ENCODE measurements at regions not wholly inside any gene's neighbourhood (a gene's known extent, or its start where the extent isn't known, plus 50 kb on each side); places are given as distances from the start of the nearest gene placed in this dataset.
A peak's percentile ranks its signal among the peaks of the same experiment; 100 is the strongest.
"Not testable (repeated sequence)": the region's sequence is repeated elsewhere in the genome, so short reads cannot be mapped to it uniquely, and the experiment has no call there.

DNA sequence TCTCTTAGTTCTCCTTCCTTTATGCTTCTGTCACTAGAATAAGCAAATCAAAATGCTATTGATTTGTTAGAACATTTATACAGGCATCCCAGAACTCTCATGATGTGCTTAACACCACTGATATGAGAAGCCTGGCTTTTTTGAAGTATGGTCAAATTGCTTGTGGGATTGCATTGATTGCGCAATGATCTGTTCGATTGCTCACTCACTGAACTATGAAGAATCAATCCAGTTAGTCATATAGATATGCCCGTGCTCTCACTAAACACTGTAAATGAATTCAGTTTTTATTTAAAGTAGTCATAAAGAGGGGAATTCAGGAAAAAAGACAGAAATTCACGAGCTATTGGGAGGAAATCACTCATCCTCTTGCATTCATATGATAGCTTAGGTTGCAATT, 1237.8 kb downstream of the SUCLG1 start:
- no peak for DNase-seq (ENCODE audit: low spot score)

DNA sequence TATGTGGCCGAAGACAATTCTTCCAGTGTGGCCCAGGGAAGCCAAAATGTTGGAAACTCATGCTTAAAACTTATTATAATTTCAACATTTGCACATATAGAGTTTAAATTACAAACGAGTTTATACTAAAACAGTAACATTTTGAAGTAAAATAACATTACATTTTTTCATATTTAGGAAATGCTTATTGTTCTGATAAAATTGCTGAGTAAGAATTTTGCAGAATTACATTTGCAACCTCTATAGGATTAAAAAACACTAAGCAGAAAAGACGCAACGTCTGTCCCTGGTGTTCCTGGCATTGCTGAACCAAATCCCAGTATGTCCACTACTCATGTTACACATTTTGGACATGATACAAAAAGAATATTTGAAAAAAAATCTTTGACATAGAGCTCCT, 1241.2 kb downstream of the SUCLG1 start:
- TF ChIP-seq, protein P1, sequence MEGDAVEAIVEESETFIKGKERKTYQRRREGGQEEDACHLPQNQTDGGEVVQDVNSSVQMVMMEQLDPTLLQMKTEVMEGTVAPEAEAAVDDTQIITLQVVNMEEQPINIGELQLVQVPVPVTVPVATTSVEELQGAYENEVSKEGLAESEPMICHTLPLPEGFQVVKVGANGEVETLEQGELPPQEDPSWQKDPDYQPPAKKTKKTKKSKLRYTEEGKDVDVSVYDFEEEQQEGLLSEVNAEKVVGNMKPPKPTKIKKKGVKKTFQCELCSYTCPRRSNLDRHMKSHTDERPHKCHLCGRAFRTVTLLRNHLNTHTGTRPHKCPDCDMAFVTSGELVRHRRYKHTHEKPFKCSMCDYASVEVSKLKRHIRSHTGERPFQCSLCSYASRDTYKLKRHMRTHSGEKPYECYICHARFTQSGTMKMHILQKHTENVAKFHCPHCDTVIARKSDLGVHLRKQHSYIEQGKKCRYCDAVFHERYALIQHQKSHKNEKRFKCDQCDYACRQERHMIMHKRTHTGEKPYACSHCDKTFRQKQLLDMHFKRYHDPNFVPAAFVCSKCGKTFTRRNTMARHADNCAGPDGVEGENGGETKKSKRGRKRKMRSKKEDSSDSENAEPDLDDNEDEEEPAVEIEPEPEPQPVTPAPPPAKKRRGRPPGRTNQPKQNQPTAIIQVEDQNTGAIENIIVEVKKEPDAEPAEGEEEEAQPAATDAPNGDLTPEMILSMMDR (IDR thresholded peaks at IDR 0.05; ENCODE audit: extremely low read depth, missing control alignments), result no peak
- no peak for DNase-seq (ENCODE audit: low spot score)

More for the DNA sequence above, 1237.8 kb downstream of the SUCLG1 start:
- TF ChIP-seq, protein P1 (IDR thresholded peaks at IDR 0.05; ENCODE audit: extremely low read depth, missing control alignments), result no peak

DNA sequence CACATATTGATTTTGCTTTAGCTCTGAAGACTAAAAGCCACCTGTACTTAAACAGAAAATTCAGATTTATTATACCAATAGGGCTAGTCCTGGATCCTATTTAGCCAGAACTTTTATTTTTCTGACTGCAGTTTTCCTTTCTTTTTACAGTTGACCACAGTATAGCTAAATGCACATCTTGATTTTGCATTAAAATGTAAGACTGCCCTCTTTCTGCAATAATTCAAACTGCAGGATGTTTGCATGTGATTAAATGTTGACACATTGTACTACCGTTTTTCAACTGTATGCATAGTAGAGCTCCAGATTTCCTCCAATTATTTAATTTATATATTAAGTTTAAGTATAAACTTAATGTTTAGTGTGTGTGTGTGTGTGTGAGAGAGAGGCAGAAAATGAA, 1262.9 kb downstream of the SUCLG1 start:
- DNase-seq (ENCODE audit: low spot score), result no peak

DNA sequence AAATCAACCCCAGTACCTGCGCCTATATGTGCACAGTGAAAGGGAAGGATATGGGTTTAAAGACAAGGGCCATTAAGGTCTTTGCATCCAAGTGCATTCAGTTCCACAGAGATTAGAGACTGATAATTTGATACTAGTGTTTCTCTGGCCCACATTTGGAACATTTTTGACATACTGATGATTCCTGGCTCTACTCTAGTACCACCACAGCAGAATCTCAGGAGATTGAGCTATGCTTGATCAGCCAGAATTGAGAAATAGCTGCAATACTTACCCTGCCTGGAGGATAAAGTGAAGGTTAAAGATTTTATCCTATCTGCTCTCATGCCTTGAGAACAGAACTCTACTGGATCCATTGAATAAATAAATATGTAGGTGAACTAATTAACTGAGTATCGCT, 1267.8 kb downstream of the SUCLG1 start:
- no peak for DNase-seq (ENCODE audit: low spot score)
- TF ChIP-seq, protein P1 (IDR thresholded peaks at IDR 0.05; ENCODE audit: extremely low read depth, missing control alignments), result no peak

More for the DNA sequence above, 1262.9 kb downstream of the SUCLG1 start:
- TF ChIP-seq, protein P1 (IDR thresholded peaks at IDR 0.05; ENCODE audit: extremely low read depth, missing control alignments), result peak; percentile 14

DNA sequence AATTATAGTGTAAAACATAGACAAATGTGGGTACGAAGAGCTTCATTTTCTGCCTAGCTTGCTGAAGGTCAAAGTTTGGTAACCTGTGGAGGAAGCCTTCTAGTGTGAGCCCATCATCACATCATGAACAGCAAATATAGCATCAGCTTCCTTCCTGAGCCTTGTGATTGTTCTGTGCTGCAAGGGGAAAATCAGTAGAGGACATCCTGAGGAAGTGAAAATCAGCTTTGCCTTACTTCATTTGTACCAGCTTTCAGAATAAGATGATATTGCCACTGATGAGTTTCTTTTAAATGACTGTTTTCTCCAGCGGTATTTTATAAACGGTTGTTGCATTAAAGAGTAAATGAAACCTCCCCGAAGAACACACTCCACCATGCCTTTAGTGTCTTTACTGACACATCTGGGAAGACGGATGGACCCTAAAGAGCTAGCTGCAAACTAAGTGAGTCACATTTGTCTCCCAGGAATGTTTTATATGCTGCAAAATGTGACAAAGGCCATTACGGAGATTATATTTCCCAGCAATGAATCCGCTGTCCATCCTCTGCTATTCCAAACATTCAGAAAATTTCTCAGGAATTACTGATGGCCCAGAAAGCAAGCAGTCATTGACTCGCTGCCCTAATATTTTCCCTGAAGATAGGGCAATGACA, 1272.8 kb downstream of the SUCLG1 start:
- DNase-seq (ENCODE audit: low spot score), result no peak
- TF ChIP-seq, protein P1 (IDR thresholded peaks at IDR 0.05; ENCODE audit: extremely low read depth, missing control alignments), result no peak

DNA sequence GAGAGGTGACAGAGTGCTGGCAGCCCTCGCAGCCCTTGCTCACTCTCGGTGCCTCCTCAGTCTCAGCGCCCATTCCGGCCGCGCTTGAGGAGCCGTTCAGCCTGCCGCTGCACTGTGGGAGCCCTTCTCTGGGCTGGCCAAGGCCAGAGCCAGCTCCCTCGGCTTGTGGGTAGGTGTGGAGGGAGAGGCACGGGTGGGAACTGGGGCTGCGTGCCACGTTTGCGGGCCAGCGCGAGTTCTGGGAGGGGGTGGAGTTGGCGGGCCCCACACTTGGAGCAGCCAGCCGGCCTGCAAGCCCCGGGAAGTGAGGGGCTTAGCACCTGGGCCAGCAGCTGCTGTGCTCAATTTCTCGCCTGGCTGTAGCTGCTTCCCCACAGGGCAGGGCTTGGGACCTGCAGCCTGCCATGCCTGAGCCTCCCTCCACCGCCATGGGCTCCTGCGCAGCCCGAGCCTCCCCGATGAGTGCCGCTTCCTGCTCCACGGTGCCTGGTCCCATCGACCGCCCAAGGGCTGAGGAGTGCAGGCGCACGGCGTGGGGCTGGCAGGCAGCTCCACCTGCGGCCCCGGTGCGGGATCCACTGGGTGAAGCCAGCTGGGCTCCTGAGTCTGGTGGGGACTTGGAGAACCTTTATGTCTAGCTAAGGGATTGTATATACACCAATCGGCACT, 1278.1 kb downstream of the SUCLG1 start:
- DNase-seq (ENCODE audit: low spot score), result not testable (repeated sequence)

DNA sequence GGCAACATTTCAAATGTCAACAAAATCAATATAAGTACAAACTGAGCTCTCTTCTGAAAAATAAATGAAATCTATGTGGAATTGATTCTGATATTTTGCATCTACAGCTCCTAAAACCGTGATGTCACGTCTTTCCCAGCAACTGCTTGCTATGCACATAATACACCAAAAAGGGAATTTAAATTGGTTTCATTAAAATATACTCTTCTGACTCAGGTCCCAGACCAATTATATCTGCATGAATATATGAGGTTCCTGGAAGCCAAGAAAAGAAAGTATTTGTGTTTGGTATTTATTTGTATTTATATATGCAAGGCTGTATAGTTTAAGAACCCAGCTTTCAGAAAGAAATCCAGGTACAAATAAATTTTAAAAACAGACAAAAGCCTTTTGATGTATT, 1282.5 kb downstream of the SUCLG1 start:
- DNase-seq (ENCODE audit: low spot score), result no peak
- TF ChIP-seq, protein P1 (IDR thresholded peaks at IDR 0.05; ENCODE audit: extremely low read depth, missing control alignments), result no peak

DNA sequence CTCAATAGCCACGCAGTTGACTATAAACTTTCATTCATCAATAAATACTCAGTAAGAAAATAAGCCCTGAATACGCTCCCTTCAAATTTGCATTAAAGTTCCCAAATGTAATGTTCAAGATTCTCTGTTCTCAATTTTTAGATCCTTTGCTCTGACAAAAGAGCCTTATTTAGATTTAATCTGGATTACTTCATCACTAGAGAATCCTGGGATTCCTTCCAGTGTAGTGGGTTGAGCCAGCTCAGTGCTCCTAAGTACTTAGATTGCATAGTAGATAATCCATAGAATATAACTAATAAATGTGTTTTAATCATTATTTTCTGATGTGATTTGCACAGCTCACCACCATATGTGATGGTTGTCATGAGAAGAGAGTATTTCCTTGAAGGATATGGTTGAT, 1286.2 kb downstream of the SUCLG1 start:
- TF ChIP-seq, protein P1 (IDR thresholded peaks at IDR 0.05; ENCODE audit: extremely low read depth, missing control alignments), result no peak
- DNase-seq (ENCODE audit: low spot score), result no peak

Data from GM20000 (cell line).